A673 (cell line): ENCODE measurements at regions not wholly inside any gene's neighbourhood (a gene's known extent, or its start where the extent isn't known, plus 50 kb on each side); places are given as distances from the start of the nearest gene placed in this dataset.
"Not testable (repeated sequence)": the region's sequence is repeated elsewhere in the genome, so short reads cannot be mapped to it uniquely, and the experiment has no call there.

Experiments
- BruUV-seq: library from RNA; stranded (reverse); fragments of 400-500 nt; replicated peaks from 2 replicates; lab custom pipeline; 2021; lab: Mats Ljungman, UMichigan
- CTCF ChIA-PET: fragments of 300-600 bp; sonication (Branson Sonifier 250); formaldehyde crosslinking; loops from one replicate; lab custom pipeline; 2022; ENCODE audit warnings: antibody characterized with exemption; lab: Charles Lee
- POLR2A ChIA-PET: fragments of 300-600 bp; sonication (Branson Sonifier 250); formaldehyde crosslinking; loops from one replicate; lab custom pipeline; 2022; ENCODE audit warnings: antibody characterized with exemption; ENCODE audit not compliant: low non-redundant PET; lab: Charles Lee
- DNase-seq: peaks from one replicate; pipeline ENCODE4 v3.0.0-alpha.2; 2015; ENCODE audit warnings: low spot score
- H3K27ac ChIP-seq: fragments of 200-600 bp; sonication (generic); 2 replicates; pipeline ENCODE4 v1.5.1; 2016; ENCODE audit warnings: mixed run types, low read depth, mild to moderate bottlenecking, mixed read lengths, antibody characterized with exemption, low read length; ENCODE audit not compliant: poor library complexity, severe bottlenecking
- H3K27me3 ChIP-seq: fragments of 200-600 bp; sonication (generic); replicated peaks from 2 replicates; pipeline ENCODE4 v1.6.1; 2017; ENCODE audit warnings: mixed run types, low read depth, mild to moderate bottlenecking, mixed read lengths, antibody characterized with exemption, low read length; ENCODE audit not compliant: insufficient read depth, poor library complexity
- H3K36me3 ChIP-seq: fragments of 200-600 bp; sonication (generic); 2 replicates; pipeline ENCODE4 v1.6.1; 2016; ENCODE audit warnings: mixed run types, mild to moderate bottlenecking, mixed read lengths, antibody characterized with exemption, low read length; ENCODE audit not compliant: insufficient read depth, poor library complexity, severe bottlenecking
- H3K4me1 ChIP-seq: fragments of 200-600 bp; sonication (generic); 2 replicates; pipeline ENCODE4 v1.6.1; 2017; ENCODE audit warnings: mixed run types, mild to moderate bottlenecking, mixed read lengths, antibody characterized with exemption, low read length; ENCODE audit not compliant: insufficient read depth, poor library complexity, severe bottlenecking
- H3K4me3 ChIP-seq: fragments of 200-600 bp; sonication (generic); 2 replicates; pipeline ENCODE4 v1.5.1; 2016; ENCODE audit warnings: low read depth, mixed run types, mild to moderate bottlenecking, mixed read lengths, low read length; ENCODE audit not compliant: poor library complexity, severe bottlenecking
- H3K9me3 ChIP-seq: fragments of 200-600 bp; sonication (generic); 2 replicates; pipeline ENCODE4 v1.6.1; 2016; ENCODE audit warnings: mixed run types, low read depth, mild to moderate bottlenecking, mixed read lengths, antibody characterized with exemption, low read length; ENCODE audit not compliant: poor library complexity, severe bottlenecking
- EZH2 ChIP-seq: fragments of 200-600 bp; sonication (generic); IDR thresholded peaks from 2 replicates; pipeline ENCODE4 v1.6.1; 2017; ENCODE audit warnings: borderline replicate concordance, low read depth, mild to moderate bottlenecking, mixed read lengths, antibody characterized with exemption, low read length; ENCODE audit not compliant: poor library complexity, severe bottlenecking
- intact Hi-C: fragments of 100-400 bp; cut with micrococcal nuclease; formaldehyde crosslinking; loops from one replicate; pipeline ENCODE4 v1.10.0; 2022; ENCODE audit not compliant: unreplicated experiment
- TF ChIP-seq, protein P1 (sequence below): fragments of 300-800, 200-600 bp; sonication (generic); conservative IDR thresholded peaks from 2 replicates; pipeline ENCODE4 v1.5.1; 2017; ENCODE audit warnings: low read depth, mild to moderate bottlenecking, antibody characterized with exemption, low read length, moderate library complexity, mixed read lengths

DNA sequence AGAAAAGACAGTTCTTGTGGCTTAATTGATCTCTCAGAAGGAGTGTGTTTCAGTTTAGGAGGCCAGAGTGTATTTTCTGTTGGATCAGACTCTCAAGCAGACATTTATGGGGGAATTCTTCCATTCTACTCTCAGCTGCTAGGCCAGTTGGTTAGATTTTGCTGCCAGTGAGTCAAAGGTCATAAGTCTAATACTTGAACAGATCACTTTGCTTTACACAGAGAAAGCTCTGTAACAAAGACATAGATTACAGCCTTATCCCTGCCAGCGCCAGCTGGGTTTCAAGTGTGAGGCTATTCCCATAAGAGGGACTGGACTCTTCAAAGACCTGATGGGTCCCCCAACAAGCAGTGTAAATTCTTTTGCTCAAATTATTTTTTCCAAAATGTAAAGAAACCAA, 145.6 kb upstream of the SEMA3C start:
- Histone ChIP-seq H3K4me3 (no peak overlapping the region), H3K27ac (no peak overlapping the region), H3K36me3 (no peaks in the 10 kb centered on the region), H3K4me1 (no peaks in the 10 kb centered on the region), H3K9me3 (no peaks in the 10 kb centered on the region), H3K27me3 (no peaks in the 10 kb centered on the region)
- intact Hi-C loops = no loop called here
- POLR2A ChIA-PET = no interaction called here
- DNase-seq = no peak
- TF ChIP-seq, protein P1, sequence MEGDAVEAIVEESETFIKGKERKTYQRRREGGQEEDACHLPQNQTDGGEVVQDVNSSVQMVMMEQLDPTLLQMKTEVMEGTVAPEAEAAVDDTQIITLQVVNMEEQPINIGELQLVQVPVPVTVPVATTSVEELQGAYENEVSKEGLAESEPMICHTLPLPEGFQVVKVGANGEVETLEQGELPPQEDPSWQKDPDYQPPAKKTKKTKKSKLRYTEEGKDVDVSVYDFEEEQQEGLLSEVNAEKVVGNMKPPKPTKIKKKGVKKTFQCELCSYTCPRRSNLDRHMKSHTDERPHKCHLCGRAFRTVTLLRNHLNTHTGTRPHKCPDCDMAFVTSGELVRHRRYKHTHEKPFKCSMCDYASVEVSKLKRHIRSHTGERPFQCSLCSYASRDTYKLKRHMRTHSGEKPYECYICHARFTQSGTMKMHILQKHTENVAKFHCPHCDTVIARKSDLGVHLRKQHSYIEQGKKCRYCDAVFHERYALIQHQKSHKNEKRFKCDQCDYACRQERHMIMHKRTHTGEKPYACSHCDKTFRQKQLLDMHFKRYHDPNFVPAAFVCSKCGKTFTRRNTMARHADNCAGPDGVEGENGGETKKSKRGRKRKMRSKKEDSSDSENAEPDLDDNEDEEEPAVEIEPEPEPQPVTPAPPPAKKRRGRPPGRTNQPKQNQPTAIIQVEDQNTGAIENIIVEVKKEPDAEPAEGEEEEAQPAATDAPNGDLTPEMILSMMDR = no peak
- no peak for TF ChIP-seq EZH2
- CTCF ChIA-PET = no interaction called here
- BruUV-seq = no TSS peak

DNA sequence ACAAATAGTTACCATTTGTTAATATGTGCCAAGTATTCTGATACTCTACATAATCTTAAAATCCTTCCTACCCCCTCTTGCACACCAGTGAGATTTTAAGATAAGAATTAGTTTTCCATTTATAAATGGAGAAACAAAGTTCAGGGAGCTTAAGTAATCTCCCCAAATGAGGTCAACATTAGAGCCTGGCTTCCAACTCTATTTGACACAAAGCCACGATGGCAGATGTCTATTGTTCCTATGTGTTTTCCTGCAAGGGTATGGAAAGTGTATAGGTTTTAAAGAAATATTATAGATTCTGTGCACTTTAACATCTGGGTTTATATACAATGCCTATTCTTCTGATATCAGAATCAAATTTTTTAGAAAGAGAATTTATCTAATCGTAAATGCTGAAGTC, 143.9 kb upstream of the SEMA3C start:
- no peaks in the 10 kb centered on the region for H3K36me3 ChIP-seq
- no TSS peak for BruUV-seq
- TF ChIP-seq, protein P1 = no peak
- TF ChIP-seq EZH2 = no peak
- no peak for DNase-seq
- H3K9me3 ChIP-seq = no peaks in the 10 kb centered on the region
- H3K4me3 ChIP-seq = no peak overlapping the region
- H3K4me1 ChIP-seq = no peaks in the 10 kb centered on the region
- ChIA-PET CTCF (no interaction called here), POLR2A (no interaction called here)
- H3K27ac ChIP-seq = no peak overlapping the region
- no peaks in the 10 kb centered on the region for H3K27me3 ChIP-seq
- intact Hi-C loops = no loop called here

DNA sequence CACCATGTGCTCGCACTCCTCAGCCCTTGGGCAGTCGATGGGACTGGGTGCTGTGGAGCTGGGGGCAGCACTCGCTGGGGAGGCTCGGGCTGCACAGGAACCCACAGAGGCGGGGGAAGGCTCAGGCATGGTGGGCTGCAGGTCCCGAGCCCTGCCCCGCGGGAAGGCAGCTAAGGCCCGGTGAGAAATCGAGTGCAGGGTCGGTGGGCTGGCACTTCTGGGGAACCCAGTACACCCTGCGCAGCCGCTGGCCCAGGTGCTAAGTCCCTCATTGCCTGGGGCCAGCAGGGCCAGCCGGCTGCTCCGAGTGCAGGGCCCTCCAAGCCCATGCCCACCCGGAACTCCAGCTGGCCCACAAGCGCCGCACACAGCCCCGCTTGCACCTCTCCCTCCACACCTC, 138.6 kb upstream of the SEMA3C start:
- H3K27me3 ChIP-seq, H3K4me3 ChIP-seq, intact Hi-C loops, H3K36me3 ChIP-seq, H3K4me1 ChIP-seq, H3K9me3 ChIP-seq, H3K27ac ChIP-seq, DNase-seq, POLR2A ChIA-PET, CTCF ChIA-PET, BruUV-seq: not testable (repeated sequence)

DNA sequence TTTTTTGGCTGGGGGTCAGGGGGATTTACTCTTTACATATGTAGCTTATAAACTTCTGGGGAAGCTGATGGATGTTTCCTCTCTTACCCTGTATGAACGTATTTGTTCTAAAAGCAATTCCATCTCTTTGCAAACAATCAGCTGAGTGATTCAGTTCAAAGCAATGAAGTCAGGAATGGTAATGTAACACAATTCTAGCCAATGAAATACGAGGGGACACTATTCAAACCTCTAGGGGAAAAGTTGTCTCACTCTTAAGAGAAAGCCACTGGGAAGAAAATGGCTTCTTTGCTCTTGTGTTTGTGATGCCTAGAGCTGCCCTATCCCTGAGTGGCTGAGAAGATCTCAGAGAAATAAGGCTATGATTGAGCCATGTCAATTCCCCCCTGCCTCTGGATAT, 134.8 kb upstream of the SEMA3C start:
- Histone ChIP-seq H3K4me1 (no peaks in the 10 kb centered on the region), H3K36me3 (no peaks in the 10 kb centered on the region), H3K9me3 (no peaks in the 10 kb centered on the region), H3K27ac (no peak overlapping the region), H3K4me3 (no peak overlapping the region), H3K27me3 (no peaks in the 10 kb centered on the region)
- ChIA-PET POLR2A (no interaction called here), CTCF (no interaction called here)
- no TSS peak for BruUV-seq
- DNase-seq = no peak
- TF ChIP-seq EZH2 = no peak
- TF ChIP-seq, protein P1 = no peak
- intact Hi-C loops = no loop called here
